SH-SY5Y (cell line): ENCODE measurements at regions not wholly inside any gene's neighbourhood (a gene's known extent, or its start where the extent isn't known, plus 50 kb on each side); places are given as distances from the start of the nearest gene placed in this dataset.

ENCODE experiments used
- GATA2 ChIP-seq: IDR thresholded peaks from 2 replicates; pipeline ENCODE4 v1.6.1; 2011; ENCODE audit warnings: mild to moderate bottlenecking, low read depth, low read length
- GATA3 ChIP-seq: IDR thresholded peaks from 2 replicates; pipeline ENCODE4 v1.6.1; 2011; ENCODE audit warnings: low read depth, mild to moderate bottlenecking, low read length, moderate library complexity

DNA sequence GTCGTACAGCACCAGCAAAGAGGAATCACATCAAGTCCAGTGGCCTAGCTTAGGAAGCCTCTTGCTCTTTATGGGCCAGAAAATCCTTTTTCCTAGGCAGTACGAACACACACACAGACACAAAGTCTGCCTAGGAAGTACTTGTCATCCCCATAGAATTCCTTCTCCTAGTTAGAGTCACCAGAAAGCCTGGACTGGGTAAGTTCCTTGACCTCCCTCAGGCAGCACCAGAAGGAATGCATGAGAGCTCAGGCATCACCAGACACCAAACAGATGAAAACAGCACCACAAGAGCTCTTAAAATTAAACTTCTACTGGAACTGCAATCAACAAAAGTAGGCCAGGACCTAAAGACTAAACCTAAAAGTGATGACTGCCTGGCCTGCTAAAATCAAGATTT, 192.9 kb upstream of the CCDC54 start:
- TF ChIP-seq GATA2 (no peak), GATA3 (no peak)
